ENCODE measurements at regions not wholly inside any gene's neighbourhood (a gene's known extent, or its start where the extent isn't known, plus 50 kb on each side); places are given as distances from the start of the nearest gene placed in this dataset.

DNA sequence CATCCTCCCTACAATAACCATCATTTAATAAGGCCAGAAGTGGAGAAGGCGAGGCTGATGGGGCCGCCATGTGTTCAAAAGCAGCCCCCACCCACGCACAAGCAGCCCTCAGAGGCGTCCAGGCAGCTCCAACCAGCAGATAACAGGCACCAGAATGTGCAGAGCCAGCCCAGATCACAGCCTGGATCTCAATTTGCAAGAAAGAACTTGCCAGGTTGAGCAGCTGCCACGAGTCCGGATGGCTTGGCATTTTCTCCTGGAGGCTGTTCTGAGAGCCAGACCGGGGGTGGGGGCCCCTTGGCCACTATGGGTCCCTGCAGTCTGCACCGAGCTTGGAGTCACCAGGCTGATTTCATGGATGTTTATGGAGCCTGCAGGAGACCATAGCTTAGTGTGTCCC is 338.1 kb downstream of the PREX1 start:
- DNase-seq: peak; percentile 57

GRCh38 chr20:48489046-48489463 is 338.7 kb downstream of the PREX1 start:
- DNase-seq: no peak

DNA sequence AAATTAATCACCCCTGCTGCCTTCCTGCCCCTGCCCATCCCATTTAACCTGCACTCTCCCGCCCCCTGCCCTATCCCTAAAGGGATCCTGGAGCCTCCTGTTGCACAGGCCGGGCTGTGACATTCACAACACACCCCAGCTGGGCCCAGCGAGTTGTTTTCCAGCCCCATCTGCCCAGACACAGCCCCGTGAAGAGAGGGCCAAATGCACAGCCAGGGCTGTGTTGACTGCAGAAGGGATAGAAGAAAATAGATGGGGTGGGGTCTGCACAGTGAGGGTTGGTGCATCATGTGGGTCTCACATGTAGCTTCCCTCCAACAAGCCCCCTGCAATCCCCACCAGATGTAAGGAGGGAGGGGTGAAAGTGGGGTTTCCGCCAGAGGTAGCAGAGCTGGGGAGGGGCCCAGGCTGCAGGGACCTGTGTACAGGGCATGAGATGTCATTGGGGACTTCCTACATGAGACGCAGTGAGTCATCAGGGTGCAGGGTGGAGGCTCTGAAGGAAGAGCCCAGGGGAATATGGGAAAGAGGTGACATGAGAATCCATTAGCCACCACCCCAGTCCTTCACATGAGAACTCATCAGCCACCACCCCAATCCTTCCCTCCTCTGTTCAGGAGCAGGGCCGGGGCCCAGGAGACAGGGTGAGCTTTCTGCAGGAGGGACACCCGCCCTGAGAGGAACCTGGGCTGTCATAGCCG is 339.3 kb downstream of the PREX1 start:
- DNase-seq: peak; percentile 57

DNA sequence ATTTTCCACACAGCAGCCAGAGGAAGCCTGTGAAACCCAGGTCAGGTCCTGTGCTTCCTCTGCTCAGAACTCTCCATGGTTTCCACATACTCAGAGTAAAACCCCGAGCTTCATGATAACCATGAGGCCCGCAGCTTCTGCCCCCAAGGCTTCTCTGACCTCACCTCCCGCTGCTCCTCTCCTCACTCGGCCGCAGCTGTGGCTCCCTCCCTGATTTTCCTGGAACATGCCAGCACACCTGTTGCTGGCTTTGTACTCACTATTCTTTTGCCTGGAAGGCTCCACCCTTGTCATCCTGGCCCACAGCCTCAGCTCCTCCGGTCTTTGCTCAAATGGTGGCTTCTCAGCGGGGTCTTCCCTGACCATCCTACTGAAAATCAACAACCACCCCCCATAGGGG is 341.7 kb downstream of the PREX1 start:
- DNase-seq: peak; percentile 51

- peak; percentile 9 for DNase-seq
Measured at GRCh38 chr20:48485153-48485552, 342.6 kb downstream of the PREX1 start.

- DNase-seq: peak; percentile 2
Measured at GRCh38 chr20:48483334-48484066, 344.3 kb downstream of the PREX1 start.

- DNase-seq: no peak
Measured at GRCh38 chr20:48482790-48483189, 345.0 kb downstream of the PREX1 start.

DNA sequence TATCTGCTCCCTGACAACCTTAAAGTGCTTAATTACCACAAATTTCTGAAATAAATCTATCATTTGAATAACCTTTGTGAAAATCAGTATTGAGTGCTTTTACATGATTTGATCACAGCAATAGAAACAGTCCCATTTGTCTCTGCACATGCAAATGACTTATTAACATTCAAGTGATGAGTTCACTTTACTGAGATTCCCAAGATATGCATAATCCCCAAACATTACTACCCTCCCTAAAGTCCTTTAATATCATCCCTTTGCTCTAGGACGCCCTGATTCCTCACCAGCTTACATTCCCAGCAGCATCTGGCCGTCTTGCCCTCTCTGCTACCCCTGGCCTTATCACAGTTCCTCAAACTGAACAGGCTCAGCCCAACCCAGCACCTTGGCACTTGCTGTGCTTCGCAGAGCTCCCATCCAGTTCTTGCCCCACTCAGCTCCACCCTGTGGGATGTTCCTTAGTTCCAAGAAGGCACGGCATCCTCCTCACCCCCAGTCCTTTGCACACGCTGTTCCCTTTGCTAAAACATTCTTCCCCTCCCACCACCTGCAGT is 347.5 kb downstream of the PREX1 start:
- DNase-seq: no peak

DNA sequence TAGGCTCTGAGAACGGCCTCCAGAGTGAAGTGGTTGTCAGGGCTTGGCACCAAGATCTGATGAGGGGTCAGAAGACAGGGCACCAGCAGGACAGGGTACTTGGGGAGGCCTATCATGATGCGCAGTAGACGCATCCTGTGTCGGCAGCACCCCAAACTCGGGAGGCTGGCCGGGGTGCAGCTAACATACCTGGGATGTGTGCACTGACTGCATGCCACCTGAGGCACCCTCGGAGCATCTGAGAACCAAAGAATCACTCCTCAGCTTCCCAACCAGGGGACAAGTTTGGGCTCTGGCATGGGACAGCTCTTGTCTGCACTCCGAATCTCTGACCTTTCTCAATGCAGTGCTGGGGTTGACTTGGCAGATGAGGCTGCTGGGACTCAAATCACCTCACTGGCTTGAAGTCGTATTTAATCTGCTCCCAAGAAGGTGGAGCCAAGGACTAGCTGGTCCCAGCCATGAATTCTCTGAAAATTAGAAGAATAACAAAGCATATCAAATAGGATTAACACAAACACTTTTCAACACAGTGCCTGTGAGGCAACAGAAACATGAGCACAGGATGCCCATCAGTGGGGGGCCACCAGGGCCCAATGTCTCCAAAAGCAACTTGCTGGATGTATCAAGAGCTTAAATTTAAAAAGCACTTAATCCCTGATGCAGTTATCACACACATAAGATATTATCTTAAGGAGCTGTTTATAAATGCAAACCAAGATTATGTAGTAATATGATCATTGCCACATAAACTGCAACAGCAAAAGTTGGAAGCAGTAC is 348.8 kb downstream of the PREX1 start:
- no peak for DNase-seq

GRCh38 chr20:48478370-48478769 is 349.4 kb downstream of the PREX1 start:
- DNase-seq: no peak

DNA sequence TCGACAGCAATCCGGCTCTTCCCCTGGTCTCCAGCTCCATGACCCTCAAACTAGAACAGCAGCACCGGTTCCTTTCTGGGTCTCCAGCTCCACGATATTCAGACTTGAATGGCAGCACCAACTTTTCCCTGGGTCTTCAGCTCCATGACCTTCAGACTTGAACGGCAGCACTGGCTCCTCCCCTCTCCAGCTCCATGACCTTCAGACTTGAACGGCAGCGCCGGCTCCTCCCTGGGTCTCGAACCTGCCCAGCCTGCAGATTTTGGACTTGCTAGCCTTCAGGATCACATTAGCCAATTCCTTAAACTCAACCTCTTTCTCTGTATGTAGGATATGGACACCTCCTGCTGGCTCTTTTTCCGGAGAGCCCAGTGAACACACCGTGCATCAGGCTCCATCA is 350.9 kb downstream of the PREX1 start:
- no peak for DNase-seq

GRCh38 chr20:48474022-48474421 is 353.8 kb downstream of the PREX1 start:
- DNase-seq: no peak

DNA sequence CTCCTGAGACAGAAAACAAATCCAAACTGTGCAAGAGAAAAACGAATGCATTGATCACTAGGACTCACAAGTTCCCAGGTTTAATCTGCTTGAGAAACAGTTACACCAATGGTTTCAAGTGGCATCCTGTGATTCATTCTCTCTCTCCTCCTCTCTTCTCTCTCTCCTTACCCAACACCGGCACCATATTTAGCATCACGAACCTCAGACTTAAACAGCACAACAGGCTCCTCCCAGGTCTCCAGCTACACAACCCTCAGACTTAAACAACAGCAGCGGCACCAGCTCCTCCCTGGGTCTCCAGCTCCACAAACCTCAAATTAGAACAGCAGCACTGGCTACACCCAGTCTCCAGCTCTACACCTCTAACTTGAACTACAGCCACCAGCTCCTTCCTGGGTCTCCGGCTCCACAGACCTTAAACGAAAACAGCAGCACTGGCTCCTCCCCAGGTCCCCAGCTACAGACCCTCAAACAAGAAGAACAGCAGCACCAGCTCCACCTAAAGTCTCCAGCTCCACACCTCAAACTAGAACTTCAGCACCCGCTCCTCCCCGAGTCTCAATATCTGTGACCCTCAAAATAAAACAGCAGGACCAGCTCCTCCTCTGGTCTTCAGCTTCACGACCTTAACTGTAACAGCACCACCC is 355.9 kb downstream of the PREX1 start:
- DNase-seq: no peak

DNA sequence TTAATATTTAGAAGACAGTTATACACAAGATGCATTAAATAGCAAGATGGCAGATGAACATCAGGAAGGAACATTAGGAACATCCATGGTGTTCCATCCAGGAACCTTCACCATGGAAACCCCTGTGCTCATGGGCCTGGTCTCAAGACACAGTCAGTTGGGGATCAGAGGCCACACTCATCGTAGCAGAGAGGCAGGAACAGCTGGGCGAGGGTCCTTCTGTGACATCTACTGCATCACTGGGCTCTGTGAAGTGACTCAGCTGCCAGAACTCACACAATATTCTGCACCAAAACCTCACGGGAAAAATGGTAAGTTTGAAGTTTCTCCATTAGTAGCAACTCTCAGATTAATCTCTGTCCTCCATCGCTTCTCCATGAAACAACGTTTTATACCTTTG is 356.6 kb downstream of the PREX1 start:
- no peak for DNase-seq

- no peak for DNase-seq
Measured at GRCh38 chr20:48470141-48470540, 357.7 kb downstream of the PREX1 start.

GRCh38 chr20:48469026-48469425 is 358.8 kb downstream of the PREX1 start:
- DNase-seq: no peak

DNA sequence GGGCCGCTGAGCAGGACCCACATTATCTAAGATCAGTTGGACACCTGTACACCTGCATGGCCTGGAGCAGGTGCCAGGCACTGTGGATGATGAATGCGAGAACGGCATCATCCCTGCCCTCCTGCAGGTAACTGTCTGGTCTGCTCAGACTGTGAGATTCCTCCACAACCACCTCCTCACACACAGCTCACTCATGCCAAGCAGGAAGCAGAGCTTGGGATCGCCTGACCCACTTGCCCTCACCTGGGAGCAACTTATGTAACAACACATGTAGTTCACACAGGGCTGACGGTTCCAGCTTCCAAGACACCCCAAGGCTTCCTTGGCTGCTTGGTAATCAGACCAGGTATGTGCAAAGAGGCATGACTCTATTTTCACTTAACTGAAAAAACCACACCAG is 359.2 kb downstream of the PREX1 start:
- DNase-seq: no peak

GRCh38 chr20:48467622-48468021 is 360.2 kb downstream of the PREX1 start:
- no peak for DNase-seq

DNA sequence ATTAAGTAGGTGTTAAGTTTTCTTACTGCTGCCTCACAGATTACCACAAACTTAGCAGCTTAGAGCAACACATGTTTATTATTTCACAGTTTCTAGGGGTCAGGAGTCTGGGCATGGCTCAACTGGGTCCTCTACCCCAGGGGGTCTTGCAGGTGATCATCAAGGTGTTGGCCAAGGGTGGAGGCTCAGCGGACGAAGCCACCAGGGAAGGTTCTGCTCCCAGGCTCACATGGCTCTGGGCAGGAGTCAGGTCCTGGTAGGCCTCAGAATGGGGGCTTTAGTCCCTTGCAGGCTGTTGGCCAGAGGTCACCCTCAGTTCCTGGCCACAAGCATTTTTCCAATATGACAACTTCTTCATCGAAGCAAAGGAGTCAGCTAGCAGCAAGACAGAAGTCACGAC is 362.5 kb downstream of the PREX1 start:
- no peak for DNase-seq

DNA sequence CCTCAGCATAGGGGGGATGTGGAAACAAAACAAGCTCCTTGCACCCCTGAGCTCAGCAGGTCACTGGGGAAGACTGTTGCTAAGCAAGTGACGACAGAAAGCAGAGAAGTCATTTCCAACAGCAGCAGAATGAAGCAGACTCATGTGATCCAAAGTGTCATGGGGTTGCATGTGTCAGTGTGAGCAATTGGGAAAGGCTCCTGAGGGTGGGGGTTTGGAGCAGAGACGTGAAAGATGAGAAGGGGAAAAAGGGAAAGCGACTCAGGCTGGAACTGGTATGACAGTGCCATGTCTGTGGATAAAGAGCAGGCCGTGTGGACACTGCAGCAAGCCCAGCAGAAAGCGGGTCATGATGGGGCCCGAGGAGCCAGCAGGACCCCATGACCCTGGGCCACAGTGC is 363.9 kb downstream of the PREX1 start:
- DNase-seq: no peak

DNA sequence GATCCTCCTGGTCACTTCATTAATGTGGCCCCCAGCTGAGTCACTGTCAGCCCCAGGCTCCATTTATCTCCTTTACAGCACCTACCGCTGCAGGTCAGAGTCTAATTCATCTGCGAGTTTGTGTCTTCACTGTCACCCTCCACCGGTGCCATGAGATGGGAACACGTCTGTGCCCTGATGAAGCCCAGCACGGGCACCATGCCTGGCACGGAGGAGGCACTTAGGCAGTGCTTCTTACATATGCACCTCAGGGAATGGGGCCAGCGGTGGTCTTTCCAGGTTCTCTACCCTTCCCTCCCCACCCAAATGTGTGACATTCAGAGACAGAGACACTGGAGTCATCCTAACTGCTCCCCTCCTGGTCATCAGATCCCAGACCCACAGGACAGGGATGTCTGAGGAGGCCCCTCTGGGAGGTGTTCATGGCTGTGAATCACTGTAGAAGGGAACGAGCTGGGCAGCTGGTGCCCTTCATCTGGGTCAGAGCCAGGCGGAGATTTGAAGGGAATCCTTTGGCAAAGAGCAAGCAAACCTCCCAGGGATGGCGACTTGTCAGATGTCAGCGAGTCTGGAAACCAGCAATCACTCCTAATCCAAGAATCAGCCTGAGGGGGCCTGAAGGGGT is 364.6 kb downstream of the PREX1 start:
- no peak for DNase-seq

GRCh38 chr20:48461735-48462119 is 366.1 kb downstream of the PREX1 start:
- DNase-seq: no peak
